Activated naive CD8-positive, alpha-beta T cell treated with anti-CD3 and anti-CD28 coated beads for 36 hours (primary cell): ENCODE measurements at regions not wholly inside any gene's neighbourhood (a gene's known extent, or its start where the extent isn't known, plus 50 kb on each side); places are given as distances from the start of the nearest gene placed in this dataset.
"Not testable (repeated sequence)": the region's sequence is repeated elsewhere in the genome, so short reads cannot be mapped to it uniquely, and the experiment has no call there.

Experiments used
- DNase-seq: peaks from one replicate; pipeline ENCODE4 v3.0.0; 2021
- H3K27ac Mint-ChIP-seq: one replicate; pipeline ENCODE4 v1.8.0; 2022; ENCODE audit warnings: mild to moderate bottlenecking, moderate library complexity, mixed read lengths
- H3K27me3 Mint-ChIP-seq: one replicate; pipeline ENCODE4 v1.8.0; 2022; ENCODE audit warnings: mild to moderate bottlenecking, mixed read lengths
- H3K36me3 Mint-ChIP-seq: one replicate; pipeline ENCODE4 v1.8.0; 2021; ENCODE audit warnings: mild to moderate bottlenecking, mixed read lengths
- H3K4me1 Mint-ChIP-seq: one replicate; pipeline ENCODE4 v1.8.0; 2021; ENCODE audit warnings: mixed read lengths
- H3K4me3 Mint-ChIP-seq: one replicate; pipeline ENCODE4 v1.8.0; 2022; ENCODE audit warnings: mild to moderate bottlenecking, moderate library complexity, mixed read lengths
- H3K9me3 Mint-ChIP-seq: one replicate; pipeline ENCODE4 v1.8.0; 2022; ENCODE audit warnings: mixed read lengths

- Mint-ChIP-seq H3K4me1 (peaks cover 8% of the 10 kb centered on the region), H3K27ac (no peak overlapping the region), H3K36me3 (no peaks in the 10 kb centered on the region), H3K9me3 (no peaks in the 10 kb centered on the region), H3K4me3 (no peak overlapping the region), H3K27me3 (peaks cover 28% of the 10 kb centered on the region)
- no peak for DNase-seq
Observed at GRCh38 chr22:49674479-49675050, 153.1 kb downstream of the BRD1 start.

GRCh38 chr22:49673048-49673447, 154.6 kb downstream of the BRD1 start:
- peaks cover 12% of the 10 kb centered on the region for H3K4me1 Mint-ChIP-seq
- DNase-seq = no peak
- no peaks in the 10 kb centered on the region for H3K36me3 Mint-ChIP-seq
- H3K27ac Mint-ChIP-seq = no peak overlapping the region
- H3K27me3 Mint-ChIP-seq = peaks cover 33% of the 10 kb centered on the region
- no peak overlapping the region for H3K4me3 Mint-ChIP-seq
- H3K9me3 Mint-ChIP-seq = no peaks in the 10 kb centered on the region

DNA sequence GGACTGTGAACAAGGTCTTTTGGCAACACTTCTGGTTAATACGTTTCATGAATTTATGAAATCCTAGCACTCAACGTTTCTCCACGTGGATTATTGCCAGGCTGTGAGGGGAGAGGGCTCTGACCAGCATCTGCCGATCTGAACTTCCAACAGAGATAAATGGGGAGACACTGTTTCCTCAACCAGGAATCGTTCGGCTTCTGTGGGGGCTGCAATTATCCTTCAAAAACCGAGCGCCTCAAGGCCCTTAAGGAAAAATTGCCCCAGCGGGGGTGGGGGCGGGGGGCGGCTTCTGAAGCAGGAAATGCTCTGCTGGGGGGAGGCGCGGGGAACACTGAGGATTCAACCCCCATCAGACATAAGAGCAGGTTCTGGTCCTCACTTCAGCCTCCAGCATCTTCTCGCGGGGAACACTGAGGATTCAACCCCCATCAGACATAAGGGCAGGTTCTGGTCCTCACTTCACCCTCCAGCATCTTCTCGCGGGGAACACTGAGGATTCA, 155.6 kb downstream of the BRD1 start:
- Mint-ChIP-seq H3K27me3 (peaks cover 33% of the 10 kb centered on the region), H3K36me3 (no peaks in the 10 kb centered on the region), H3K4me3 (no peak overlapping the region), H3K27ac (no peak overlapping the region), H3K9me3 (no peaks in the 10 kb centered on the region), H3K4me1 (peaks cover 14% of the 10 kb centered on the region)
- no peak for DNase-seq

DNA sequence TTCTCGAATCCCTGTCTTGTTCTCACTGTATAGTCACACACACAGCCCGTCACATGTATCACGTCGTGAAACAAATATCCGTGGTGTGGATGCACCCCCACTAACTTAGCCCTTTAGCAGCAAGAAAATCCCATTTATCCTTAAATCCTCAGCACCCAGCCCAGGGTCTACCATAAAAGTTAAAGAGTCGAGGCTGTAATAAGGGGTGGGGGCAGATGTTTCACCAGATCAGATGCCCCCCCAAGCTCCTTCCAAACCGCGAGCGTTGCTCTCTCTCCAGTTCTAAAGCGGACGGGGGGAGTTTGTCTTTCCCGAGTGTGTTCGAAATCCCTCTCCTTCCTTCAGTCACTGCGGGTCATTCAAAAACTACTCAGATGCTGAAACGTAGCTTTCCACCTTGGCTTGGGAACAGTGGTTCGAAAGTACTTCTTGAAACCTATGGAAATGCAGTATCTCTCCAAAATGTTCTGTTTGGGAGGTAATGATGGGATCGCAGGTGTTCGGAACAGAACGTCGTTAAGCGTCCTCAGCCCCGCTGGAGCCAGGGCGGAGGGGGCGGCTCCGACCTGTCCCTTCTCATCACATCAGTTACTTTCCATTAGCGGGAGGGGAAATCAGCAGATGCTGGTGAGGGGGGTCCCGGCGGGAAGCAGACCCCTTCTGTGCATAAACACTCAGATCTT, 156.2 kb downstream of the BRD1 start:
- Mint-ChIP-seq H3K36me3 (no peaks in the 10 kb centered on the region), H3K9me3 (no peaks in the 10 kb centered on the region), H3K4me1 (peaks cover 19% of the 10 kb centered on the region), H3K27ac (no peak overlapping the region), H3K4me3 (peak overlapping the region; percentile 59), H3K27me3 (peaks cover 30% of the 10 kb centered on the region)
- no peak for DNase-seq

DNA sequence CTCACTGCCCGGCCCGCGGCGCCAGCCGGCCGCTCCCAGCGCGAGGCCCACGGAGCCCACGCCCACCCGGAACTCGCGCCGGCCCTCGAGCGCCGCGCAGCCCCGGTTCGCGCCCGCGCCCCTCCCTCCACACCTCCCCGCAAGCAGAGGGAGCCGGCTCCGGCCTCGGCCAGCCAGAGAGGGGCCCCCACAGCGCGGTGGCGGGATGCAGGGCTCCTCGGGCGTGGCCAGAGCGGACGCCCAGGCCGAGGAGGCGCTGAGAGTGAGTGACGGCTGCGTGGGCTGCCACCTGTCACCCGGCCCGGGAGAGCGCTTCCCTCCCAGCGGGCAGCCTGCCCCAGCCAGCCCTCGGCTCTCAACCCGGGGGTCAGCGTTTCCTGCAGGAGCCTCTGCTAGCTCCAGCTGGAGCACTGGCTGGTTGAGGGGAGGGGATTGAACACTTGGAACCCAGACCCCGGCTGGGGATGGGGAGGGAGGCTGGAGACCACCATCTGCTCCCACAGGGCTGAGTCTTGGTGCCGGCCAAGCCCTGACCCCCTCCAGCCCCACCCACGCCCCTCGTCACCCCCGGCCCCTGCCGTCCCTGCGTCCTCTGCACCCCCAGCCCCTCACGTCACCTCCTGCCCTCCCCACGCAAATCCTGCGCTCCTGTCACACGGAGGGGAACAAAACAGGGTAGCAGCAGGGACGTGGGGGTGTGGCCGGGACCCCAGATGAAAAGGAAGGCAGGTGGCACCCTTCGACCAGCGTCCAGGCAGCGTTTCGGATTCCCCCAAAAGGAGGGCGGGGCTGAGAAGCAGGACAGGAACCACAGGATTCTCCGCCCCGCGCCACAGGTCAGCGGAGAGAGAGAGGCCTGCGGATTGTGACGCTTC, 157.0 kb downstream of the BRD1 start:
- Mint-ChIP-seq H3K36me3 (no peaks in the 10 kb centered on the region), H3K27me3 (peaks cover 30% of the 10 kb centered on the region), H3K27ac (no peak overlapping the region), H3K9me3 (no peaks in the 10 kb centered on the region), H3K4me1 (peaks cover 23% of the 10 kb centered on the region), H3K4me3 (peak overlapping the region; percentile 59)
- peak; percentile 38 for DNase-seq

- peak; percentile 30 for DNase-seq
- Mint-ChIP-seq H3K4me1 (peaks cover 23% of the 10 kb centered on the region), H3K4me3 (peak overlapping the region; percentile 22), H3K27me3 (peaks cover 30% of the 10 kb centered on the region)
- not testable (repeated sequence) for H3K27ac Mint-ChIP-seq, H3K36me3 Mint-ChIP-seq, H3K9me3 Mint-ChIP-seq
Observed at GRCh38 chr22:49669969-49670455, 157.7 kb downstream of the BRD1 start.

DNA sequence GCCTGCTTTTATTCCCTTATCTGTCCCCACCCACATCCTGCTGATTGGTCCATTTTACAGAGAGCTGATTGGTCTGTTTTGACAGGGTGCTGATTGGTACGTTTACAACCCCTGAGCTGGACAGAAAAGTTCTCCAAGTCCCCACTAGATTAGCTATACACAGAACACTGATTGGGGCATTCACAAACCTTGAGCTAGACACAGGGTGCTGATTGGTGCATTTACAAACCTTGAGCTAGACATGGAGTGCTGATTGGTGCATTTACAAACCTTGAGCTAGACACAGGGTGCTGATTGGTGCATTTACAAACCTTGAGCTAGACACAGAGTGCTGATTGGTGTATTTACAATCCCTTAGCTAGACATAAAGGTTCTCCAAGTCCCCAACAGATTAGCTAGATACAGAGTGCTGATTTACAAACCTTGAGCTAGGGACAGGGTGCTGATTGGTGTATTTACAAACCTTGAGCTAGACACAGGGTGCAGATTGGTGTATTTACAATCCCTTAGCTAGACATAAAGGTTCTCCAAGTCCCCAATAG, 158.2 kb downstream of the BRD1 start:
- not testable (repeated sequence) for H3K27ac Mint-ChIP-seq, H3K9me3 Mint-ChIP-seq, H3K4me3 Mint-ChIP-seq, DNase-seq, H3K36me3 Mint-ChIP-seq
- H3K4me1 Mint-ChIP-seq = peaks cover 23% of the 10 kb centered on the region
- H3K27me3 Mint-ChIP-seq = peaks cover 30% of the 10 kb centered on the region

GRCh38 chr22:49668402-49668801, 159.3 kb downstream of the BRD1 start:
- Mint-ChIP-seq H3K36me3 (no peaks in the 10 kb centered on the region), H3K9me3 (no peaks in the 10 kb centered on the region), H3K27me3 (peaks cover 30% of the 10 kb centered on the region), H3K4me3 (no peak overlapping the region), H3K27ac (no peak overlapping the region), H3K4me1 (peaks cover 23% of the 10 kb centered on the region)
- DNase-seq = no peak

GRCh38 chr22:49667236-49667635, 160.4 kb downstream of the BRD1 start:
- H3K27me3 Mint-ChIP-seq = peaks cover 25% of the 10 kb centered on the region

DNA sequence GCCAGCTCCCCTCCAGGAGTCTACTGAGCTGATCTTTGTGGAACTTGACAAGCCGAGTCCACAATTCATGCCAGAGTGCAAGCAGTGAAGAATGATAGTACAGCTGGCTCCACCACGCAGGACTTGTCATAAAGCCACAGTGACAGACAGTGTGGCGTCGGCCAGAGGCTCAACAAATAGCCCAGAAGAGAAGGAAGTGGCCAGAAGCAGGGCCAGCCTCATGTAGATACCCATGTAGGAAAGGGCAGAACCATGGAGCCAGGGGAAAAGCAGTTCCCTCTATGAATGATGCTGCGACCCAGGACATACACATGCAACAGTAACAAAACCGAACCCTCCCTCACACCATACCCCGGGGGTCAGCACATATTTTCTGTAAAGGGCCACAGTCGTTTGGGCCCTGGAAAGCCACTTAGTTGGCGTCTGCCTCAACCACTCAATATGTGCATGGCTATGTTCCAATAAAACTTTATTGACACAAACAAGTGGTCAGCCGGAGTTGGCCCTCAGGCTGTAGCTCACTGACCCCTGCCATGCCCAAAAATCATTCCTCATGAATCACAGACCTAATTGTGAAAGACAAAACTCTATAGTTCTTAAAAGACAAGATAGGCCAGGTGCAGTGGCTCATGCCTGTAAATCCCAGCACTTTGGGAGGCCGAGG, 161.4 kb downstream of the BRD1 start:
- Mint-ChIP-seq H3K4me3 (no peak overlapping the region), H3K4me1 (peaks cover 21% of the 10 kb centered on the region), H3K36me3 (no peaks in the 10 kb centered on the region), H3K9me3 (no peaks in the 10 kb centered on the region), H3K27me3 (peaks cover 17% of the 10 kb centered on the region), H3K27ac (no peak overlapping the region)
- DNase-seq = no peak

More at GRCh38 chr22:49667236-49667635, 160.4 kb downstream of the BRD1 start:
- Mint-ChIP-seq H3K4me3 (no peak overlapping the region), H3K27ac (no peak overlapping the region), H3K4me1 (peaks cover 23% of the 10 kb centered on the region), H3K9me3 (no peaks in the 10 kb centered on the region), H3K36me3 (no peaks in the 10 kb centered on the region)
- DNase-seq = no peak

GRCh38 chr22:49664891-49665290, 162.8 kb downstream of the BRD1 start:
- peaks cover 11% of the 10 kb centered on the region for H3K27me3 Mint-ChIP-seq
- no peaks in the 10 kb centered on the region for H3K9me3 Mint-ChIP-seq
- peaks cover 19% of the 10 kb centered on the region for H3K4me1 Mint-ChIP-seq
- no peaks in the 10 kb centered on the region for H3K36me3 Mint-ChIP-seq
- no peak overlapping the region for H3K27ac Mint-ChIP-seq
- H3K4me3 Mint-ChIP-seq = no peak overlapping the region
- no peak for DNase-seq

GRCh38 chr22:49664371-49664881, 163.2 kb downstream of the BRD1 start:
- no peak overlapping the region for H3K27ac Mint-ChIP-seq
- H3K4me3 Mint-ChIP-seq = no peak overlapping the region
- no peak for DNase-seq
- peaks cover 6% of the 10 kb centered on the region for H3K27me3 Mint-ChIP-seq
- no peaks in the 10 kb centered on the region for H3K9me3 Mint-ChIP-seq
- H3K36me3 Mint-ChIP-seq = no peaks in the 10 kb centered on the region
- peaks cover 19% of the 10 kb centered on the region for H3K4me1 Mint-ChIP-seq

DNA sequence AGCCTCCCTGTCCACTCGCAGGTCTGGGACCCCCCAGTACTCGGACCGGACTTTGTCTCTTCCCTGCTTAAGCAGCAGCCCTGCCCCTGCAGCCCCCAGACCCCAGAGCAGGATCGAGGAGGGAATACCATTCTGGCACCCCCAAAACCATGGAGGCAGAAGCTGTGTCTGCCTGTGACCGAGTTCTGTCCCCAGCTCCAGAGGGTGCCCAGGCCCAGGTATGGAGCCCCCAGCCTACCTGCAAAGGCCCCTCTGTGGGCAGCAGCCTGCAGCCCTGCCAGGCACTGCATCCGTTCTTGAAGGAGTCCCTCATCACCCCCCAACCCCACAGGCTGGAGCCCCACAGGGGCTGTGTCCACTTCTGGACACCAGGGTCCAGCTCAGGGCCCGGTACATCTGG, 163.8 kb downstream of the BRD1 start:
- Mint-ChIP-seq H3K27me3 (no peaks in the 10 kb centered on the region), H3K4me3 (no peak overlapping the region), H3K4me1 (peaks cover 17% of the 10 kb centered on the region), H3K27ac (no peak overlapping the region), H3K36me3 (no peaks in the 10 kb centered on the region), H3K9me3 (no peaks in the 10 kb centered on the region)
- DNase-seq = no peak

DNA sequence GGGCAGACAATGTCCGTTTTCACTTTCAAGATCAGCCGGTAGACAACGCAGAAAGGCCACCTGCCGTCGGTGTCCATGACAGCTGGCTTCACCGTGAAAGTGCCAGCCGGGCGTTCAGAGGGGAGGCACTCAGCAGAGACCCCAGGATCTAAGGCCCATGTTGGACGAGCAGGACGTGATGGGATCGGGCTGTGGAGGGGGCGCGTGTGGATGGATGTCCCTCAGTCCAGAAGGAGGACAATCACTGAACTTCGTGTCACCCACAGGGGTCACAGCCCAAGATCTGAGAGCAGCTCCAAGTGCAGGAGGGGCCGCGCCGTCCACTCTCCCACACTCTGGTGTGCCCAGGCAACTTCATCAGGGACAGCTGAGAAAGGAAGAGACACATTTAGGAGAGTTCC, 164.4 kb downstream of the BRD1 start:
- Mint-ChIP-seq H3K36me3 (no peaks in the 10 kb centered on the region), H3K27me3 (no peaks in the 10 kb centered on the region), H3K4me1 (peaks cover 17% of the 10 kb centered on the region), H3K27ac (no peak overlapping the region), H3K9me3 (no peaks in the 10 kb centered on the region), H3K4me3 (no peak overlapping the region)
- DNase-seq = no peak
